ENCODE measurements at regions not wholly inside any gene's neighbourhood (a gene's known extent, or its start where the extent isn't known, plus 50 kb on each side); places are given as distances from the start of the nearest gene placed in this dataset.

DNA sequence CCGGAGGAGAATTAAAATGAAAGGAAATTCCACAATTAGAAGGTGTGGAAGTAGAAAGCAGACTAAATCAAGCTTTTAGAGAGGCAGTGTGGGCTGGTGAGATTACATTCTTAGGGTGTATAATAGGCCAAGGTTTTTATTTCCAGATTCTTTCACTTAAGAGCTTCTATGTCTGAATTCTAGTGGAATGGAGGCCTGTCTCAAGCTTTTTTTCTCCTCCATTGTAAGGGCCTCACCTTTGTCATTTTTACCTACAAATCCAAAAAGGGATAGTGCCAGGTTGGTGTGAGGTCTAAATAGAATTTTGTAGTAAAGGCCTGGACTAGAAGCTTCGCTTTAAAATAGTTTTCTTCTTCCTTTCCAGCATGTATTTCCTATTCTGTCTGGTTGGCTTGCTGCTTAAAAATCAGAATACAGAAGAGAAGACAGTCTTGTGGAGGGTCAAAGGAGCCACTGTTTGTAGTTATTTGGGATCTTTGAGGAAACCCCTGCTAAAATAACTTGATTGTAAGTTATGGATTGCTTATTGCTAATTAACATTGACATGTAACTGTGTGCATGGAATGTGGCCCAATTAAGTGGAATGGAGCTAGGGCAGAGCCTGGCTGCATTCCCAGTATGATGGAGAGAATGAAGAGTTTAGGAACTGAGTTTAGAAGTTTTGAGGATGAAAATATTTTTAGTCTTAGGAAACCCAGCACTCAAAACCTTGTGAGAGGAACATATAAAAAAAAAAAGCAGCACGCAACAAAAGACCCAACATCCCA lies 162.5 kb upstream of the B3GALT2 start:
- DNase-seq (ENCODE audit: low spot score) = no peak

DNA sequence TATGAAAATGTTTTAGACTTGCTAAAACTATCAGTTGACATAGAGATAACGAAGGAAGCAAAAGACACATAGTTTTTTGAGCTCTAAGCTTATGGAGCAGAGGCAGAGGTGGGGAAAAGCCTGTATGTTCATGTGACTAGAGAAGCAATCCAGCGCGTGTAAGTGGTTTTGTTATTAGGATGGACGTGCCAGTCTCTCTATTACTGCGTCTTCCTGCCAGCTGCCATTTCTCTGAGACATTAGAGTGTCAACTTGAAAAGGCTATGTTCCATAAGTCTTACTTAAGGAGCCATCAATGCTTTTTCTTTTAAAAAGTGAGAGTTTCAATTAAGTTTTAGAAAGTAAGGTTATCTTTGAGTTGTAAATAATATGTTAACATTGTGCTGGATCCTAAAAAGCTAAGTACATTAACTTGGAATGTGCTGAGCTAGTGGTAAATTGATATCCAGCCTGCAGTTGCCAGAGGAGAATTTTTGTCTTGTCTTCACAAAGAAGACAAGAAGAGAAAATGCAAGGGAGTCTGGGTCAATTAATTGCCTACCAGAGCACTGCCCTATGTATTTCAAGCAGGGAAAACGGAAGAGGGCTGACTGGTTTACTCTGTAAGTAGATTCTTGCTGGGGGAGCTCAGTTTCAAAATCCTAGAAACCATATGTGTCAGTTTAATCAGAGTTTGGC lies 161.8 kb upstream of the B3GALT2 start:
- DNase-seq (ENCODE audit: low spot score) = no peak

DNA sequence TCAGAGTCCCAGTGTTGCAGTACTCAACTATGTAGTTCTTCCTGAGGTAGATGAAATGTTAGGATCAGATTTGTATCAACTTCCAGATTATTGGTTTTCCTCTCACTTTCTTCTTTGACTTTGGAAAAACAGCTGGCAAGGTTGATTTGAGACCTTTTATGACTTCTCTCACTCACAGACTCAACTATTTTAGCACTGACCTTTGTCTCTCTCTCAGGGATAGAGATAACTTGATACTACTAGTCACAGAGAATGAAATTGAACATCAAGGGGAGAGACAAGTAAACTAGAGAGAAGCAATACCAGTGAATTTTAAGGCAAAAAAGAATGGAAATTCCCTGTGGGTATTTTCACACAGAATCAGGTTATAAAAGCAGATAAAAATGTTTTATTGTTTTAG lies 159.7 kb upstream of the B3GALT2 start:
- no peak for DNase-seq (ENCODE audit: low spot score)

DNA sequence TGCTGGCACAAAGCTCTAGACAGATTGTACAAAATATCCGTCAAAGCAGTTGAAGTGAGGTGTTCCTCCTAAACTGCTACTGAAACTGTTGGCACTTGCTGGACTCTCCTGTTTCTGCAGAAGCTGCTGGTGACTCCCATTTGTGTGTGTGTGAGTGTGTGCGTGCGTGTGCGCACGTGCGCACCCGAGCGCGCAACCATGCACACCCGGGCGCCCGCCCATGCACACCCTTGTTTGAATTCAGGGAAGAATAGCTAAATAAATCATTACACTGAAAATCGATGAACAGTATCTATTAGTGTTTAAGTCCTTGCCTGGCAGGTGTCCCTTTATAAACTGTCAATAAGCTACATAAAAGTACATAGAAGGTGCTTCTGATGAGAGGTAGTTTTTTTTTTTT lies 156.4 kb upstream of the B3GALT2 start:
- no peak for DNase-seq (ENCODE audit: low spot score)

DNA sequence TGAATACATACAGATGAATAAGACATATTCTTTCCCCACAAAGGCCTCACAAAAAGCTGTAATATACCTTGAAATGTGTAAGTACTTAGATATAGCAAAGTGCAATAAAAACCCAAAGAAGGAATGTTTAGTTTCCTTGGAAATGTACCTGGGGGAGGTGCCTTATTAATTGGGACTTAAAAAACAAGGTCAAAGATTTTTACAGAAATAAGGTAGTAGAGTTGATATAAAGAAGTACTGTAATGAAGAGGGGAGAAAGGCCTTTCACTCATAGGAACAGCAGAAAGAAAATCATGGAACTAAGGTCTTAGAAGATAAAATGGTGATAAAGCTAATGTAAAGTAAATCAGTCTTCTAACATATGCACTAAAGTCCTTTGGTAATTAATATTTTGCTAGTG lies 153.9 kb upstream of the B3GALT2 start:
- DNase-seq (ENCODE audit: low spot score) = no peak

DNA sequence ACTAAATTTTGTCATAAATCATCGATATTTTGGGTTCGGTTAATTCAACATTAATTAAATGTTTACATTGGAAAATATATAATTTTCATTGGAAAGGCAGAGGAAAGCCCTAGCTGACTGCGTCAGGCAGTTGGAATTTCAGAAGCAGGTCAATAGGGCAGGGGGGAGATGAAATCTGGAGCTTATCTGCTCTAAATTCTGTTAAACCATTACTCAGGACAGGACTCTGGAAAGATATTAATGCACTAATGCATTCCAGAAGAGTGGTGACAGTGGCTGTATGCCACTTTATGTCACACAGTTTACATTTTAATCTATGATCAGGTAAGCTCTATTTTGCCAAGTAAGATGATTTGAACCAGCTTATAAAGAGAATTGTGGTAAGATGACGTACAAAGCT lies 153.0 kb upstream of the B3GALT2 start:
- DNase-seq (ENCODE audit: low spot score) = no peak

DNA sequence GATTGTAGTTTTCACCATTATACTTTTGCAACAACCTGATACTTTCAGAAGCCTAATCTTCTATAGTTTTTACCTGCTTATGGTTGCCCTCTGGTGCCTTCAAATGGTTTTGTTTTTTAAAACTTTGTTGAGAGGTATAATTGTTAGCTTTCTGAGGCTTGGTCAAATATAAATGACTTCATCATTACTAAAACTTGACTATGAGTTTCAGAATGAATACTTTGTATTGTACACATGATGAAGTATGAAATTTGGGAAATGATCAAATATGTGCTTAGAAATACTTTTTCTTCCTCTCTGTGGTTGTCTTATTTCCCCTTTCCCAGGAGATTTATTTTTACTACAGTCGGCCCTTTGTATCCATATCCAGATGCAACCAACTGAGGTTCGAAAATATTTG lies 151.8 kb upstream of the B3GALT2 start:
- no peak for DNase-seq (ENCODE audit: low spot score)

DNA sequence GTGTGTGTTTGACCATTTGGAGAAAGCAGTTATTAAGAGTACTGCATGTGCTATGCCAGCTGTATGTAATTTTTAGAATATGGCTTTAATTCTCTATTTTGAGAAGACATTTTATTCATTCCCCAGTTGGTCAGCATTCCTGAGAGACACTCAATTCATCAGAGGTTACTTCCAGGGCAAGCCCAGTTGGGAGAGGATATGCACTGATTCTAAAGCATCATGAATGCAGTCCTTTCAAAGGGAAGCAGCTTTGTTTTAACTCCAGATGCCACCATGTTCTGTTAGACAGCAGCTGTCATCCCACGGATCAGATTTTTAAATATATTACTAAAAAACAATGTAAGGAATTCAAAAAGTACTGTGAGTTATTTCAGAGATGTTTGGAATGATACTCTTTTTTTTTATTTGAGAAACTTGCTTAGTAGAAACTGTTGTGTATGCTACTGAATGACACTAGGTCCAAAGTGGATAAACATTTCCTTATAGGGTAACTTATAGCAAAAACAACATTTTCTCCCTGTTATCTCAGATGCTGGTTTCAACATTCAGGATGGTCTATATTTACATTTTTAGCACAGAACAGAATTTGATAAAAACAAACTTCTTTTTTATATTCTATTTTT lies 149.5 kb upstream of the B3GALT2 start:
- no peak for DNase-seq (ENCODE audit: low spot score)

DNA sequence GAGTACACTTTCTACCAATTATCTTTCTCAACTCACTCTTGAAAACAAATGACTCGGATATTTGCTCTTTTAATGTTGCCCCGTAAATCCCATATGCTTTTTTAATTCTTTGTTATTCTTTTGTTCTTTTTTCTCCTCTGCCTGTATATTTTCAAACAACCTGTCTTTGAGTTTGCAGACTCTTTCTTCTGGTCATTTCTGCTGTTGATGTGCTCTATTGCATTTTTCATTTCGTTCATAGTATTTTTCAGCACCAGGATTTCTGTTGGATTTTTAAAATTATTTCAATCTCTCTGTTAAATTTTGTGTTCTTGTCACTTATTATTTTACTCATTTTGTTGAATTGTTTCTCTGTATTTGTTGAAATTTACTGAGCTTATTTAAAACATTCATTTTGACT lies 146.8 kb upstream of the B3GALT2 start:
- DNase-seq (ENCODE audit: low spot score) = no peak

DNA sequence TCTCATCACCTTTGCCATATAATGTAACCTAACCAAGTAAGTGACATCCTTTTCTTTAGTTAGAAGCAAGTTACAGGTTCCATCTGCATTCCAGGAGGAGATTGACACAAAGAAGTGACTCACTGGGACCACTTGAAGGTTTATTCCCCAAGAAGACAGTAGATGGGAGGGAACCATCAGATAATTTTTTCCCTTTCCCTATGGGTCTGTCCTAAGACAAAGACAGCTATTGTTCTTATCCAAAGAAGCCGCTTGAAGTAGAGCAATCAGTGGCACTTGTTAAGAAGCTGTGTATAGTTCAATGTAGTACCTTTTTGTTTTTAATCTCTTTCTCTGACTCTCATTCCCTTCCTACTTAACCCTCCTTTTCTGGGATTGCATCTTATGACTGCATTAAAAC lies 139.9 kb upstream of the B3GALT2 start:
- DNase-seq (ENCODE audit: low spot score) = no peak

DNA sequence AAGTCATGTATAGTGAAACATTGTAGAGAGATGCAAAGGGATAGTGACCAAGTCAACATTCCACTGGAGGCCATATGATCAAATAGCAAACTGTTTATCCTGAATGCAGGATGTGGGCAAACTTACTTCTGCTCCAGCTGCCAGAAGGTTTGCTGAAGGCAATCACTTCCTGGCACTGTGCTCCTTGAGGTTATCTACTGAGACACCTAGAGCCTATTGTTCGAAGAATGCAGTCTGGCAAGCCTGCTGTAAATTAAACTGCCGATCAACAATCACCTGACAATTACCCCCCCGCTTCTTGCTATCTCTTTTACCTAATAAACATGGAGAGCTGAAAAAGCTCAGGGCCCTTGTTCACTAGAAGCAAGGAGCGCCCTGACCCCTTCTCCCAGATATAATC lies 139.4 kb upstream of the B3GALT2 start:
- no peak for DNase-seq (ENCODE audit: low spot score)

DNA sequence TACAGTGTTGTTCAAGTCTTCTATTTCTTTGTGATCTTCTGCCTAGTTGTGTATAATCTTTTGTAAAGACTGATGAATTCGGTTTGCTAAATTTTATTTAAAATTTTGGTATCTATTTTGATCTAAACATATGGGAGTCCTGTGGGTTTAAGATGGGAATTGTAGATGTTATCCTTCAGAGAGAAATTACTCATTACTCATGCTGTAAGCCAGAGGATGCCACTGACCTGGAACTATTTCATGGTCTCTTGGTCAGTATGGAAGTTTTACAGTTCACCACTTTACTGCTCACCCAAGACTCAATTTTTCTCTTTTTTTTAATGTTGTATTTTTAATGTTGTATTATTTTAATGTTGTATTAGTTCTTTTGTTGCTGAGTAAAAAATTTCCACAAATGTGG lies 138.6 kb upstream of the B3GALT2 start:
- no peak for DNase-seq (ENCODE audit: low spot score)

DNA sequence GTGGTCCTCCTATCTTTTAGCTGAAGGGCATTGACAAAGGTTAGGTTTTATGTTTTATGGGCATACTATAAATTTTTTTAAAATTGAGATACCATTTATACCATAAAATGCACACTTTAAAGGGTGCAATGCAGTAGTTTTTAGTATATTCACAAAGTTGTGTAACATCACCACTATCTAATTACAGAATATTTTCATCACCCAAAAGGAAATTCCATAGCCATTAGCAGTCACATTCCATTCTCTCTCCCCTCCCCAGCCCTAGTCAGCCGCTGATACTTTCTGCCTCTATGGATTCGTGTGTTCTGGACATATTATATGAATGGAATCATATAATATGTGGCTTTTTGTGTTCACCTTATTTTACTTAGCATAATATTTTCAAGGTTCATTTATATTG lies 135.8 kb upstream of the B3GALT2 start:
- no peak for DNase-seq (ENCODE audit: low spot score)

DNA sequence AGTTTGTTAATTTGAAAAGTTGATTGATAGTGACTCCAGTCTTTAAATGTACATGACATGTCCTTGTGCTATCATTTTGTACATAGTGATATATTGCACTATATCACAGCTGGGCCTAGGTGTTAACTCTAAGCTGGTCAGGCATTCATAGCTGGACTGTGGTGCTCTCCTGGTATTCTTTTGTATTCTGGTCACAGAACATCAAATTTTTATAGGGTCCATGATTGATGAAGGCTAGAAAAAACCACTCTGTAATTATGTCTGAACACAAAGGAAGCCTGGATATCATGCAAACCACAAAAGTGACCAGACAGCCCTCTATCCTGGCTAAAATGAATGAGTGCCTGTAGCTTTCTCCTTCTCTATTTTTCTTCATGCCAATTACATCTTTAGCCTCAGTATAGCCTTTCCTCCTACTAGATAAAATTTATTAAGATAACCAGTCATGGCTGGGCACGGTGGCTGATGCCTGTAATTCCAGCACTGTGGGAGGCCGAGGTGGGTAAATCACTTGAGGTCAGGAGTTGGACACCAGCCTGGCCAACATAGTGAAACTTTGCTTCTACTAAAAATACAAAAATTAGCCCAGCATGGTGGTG lies 134.9 kb upstream of the B3GALT2 start:
- DNase-seq (ENCODE audit: low spot score) = no peak

DNA sequence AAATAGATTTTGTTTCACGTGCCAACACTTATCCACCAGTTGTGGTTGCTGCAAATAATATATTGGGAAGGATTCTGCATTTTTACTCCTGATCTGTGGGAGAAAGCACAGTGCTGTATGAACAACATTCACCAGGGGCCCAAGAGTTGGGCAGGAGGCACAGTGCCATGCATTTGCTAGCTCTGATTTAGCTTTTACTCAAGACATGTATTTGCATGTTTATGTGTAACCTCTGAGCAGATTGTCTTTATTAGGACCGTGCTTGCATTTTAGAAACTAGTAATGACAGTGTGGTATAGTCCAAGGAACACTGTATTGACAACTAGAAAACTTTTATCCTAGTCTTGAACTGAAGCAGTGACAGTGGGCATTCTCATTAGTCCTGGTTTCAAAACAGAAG lies 133.9 kb upstream of the B3GALT2 start:
- DNase-seq (ENCODE audit: low spot score) = no peak

DNA sequence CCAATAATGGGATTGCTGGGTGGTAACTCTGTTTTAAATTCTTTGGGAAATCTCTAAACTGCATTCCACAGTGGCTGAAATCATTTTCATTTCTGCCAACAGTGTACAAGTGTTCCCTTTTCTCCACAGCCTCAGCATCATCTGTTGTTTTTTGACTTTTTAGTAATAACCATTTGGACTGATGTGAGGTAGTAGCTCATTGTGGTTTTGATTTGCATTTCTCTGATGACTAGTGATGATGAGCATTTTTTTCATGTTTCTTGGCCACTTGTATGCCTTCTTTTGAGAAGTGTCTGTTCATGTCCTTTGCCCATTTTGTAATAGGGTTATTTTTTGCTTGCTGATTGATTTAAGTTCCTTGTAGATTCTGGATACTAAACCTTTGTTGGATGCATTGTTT lies 131.9 kb upstream of the B3GALT2 start:
- DNase-seq (ENCODE audit: low spot score) = no peak

DNA sequence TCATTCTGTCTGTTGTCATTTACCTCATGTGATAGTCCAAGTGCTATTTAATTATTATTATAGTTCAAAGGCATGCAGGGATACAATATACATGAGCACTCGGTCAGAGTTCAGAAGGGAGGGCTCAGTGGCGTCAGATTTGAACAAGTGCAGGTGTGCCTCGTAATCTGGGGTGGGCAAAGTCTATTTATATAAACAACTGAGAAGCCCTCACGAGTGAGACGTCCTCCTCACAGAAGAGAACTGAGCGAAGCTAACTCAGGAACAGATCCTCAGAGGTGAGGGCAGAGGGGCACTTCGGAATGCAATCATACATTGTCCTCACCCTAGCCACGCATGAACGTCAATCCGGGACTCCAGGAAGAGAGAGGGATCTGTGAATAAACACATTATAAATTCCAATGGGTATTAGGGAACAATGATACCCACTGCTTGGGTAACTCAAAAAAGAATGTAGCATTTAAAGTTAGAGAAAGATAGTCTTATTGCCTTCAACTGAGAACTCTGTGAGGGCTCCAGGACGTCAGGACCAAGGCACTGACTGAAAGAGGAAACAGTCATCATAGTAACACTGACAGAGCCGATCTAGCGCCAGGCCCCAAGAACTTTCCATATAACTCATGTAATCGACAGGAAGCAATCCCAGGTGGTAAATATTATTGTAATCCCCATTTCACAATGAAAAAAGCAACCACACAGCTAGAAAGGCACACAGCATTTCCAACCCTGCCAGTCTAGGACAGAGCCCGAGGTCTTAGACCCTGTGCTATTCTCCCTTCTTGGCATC lies 127.1 kb upstream of the B3GALT2 start:
- DNase-seq (ENCODE audit: low spot score) = no peak

DNA sequence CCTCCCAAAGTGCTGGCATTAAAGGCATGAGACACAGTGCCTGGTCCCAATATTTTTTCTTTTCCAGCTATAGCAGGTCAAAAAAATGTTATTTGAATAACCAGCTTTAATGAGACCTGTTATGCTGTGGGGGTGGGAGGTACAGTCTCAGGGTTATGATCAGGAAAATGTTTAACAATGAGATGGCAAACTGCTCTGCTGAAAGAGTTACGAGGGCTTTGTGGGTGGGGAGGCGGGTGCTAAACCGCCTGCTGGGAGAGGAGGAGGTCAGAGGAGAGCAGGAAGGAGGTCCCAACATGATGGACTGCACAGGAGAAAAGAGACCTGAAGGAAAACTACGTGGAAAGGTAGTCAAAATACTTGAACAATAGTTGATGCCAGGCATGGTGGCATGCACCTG lies 126.0 kb upstream of the B3GALT2 start:
- no peak for DNase-seq (ENCODE audit: low spot score)

DNA sequence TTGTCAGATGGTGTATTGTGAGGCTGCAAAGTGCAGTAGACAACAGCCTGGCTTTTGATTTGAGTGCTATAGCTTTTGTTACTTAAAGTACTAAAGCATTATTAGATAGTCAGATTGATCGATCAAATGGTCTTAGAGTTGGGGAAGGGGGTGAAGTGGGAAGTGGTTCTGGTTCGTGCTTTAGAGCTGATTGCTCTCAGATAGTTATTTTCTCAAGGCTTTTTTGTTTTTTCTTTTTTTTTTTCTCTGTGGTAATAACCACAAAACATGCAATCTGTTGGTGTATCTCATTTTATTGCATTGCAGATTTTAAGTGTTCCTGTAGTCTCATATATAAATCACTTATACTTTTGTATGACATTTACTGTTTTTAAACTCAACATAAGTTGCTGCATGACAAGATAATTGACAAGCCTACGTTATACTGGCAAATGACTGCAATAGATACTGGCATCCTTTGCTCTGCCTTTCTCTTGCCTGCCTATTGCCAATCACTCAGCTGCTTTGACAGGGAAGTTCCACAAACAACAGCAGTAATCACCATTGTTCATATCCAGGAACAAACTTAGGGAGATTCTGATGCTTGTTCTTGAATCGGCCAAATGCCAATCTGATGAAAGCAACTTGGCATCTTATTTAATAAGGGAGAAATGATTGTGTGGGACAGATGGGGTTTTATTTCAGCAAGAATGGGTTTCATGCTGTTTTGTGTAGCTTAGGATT lies 125.0 kb upstream of the B3GALT2 start:
- DNase-seq (ENCODE audit: low spot score) = no peak

DNA sequence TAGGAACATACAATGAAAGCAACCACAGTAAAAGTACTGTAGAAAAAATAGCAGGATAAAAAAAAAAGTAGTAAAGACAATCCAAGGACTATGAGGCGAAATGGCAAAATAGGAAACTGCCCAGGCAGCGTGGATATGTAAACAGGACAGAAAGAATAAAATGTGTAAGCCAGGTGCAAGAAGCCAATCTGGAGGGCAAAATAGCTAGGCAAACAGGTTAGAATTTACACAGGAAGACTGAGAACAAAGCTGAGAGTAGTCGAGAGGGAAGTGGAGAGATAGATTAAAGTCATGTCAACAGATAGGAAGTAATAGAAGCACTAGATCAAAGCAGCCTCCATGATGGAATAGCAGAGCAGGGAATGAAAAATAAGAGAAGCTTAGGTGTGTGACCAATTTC lies 124.2 kb upstream of the B3GALT2 start:
- DNase-seq (ENCODE audit: low spot score) = no peak

DNA sequence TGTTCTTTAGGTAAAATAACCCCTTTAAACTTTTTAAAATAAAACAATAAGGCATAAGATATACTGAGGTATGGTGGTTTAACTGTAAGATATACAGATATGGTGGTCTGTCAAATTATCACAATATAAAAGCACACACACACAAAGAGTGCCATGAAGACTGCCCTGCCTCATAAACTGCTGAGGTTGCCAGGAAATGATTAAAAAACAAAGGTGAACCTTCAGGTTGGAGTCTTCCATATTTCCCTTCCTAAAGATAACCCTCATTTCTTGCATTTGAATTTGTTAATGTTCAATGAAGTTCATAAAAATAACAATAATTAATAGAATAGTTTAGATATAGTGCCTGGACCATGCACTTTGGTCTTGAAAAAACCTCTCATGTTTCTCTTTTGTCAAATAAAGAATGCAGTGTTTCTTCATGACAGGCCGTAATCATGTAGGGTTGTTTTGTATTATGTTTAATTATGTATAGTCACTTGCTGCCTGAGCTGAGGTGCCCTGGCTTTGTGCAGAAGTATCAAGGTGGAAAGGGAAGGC lies 123.6 kb upstream of the B3GALT2 start:
- no peak for DNase-seq (ENCODE audit: low spot score)
